Stimulated activated CD4-positive, alpha-beta T cell treated with anti-CD3 and anti-CD28 coated beads, Interleukin-15, amount 100 ng/mL, for 24 hours (primary cell): ENCODE measurements at regions not wholly inside any gene's neighbourhood (a gene's known extent, or its start where the extent isn't known, plus 50 kb on each side); places are given as distances from the start of the nearest gene placed in this dataset.

Experiments used
- DNase-seq: peaks from one replicate; pipeline ENCODE4 v3.0.0-alpha.2; 2020

DNA sequence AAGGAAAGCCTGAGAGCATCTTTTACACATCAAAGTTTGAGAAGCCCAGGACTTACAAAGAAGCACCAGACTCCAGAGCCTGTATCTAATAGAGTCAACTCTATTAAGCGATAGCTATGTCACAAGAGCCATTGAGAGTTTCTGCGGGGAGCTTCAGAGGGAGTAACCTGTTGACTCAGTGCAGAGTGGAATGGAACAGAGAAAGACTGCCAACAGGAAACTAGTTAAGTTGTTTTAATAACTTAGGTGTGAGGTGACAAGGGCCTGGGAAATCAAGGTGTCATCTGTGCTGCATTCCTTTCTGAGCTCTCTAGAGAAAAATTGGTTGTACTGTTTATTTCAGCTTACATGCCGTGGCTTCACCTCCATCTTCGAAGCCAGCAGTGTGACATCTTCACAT lies 513.8 kb upstream of the POU3F3 start:
- DNase-seq: no peak

DNA sequence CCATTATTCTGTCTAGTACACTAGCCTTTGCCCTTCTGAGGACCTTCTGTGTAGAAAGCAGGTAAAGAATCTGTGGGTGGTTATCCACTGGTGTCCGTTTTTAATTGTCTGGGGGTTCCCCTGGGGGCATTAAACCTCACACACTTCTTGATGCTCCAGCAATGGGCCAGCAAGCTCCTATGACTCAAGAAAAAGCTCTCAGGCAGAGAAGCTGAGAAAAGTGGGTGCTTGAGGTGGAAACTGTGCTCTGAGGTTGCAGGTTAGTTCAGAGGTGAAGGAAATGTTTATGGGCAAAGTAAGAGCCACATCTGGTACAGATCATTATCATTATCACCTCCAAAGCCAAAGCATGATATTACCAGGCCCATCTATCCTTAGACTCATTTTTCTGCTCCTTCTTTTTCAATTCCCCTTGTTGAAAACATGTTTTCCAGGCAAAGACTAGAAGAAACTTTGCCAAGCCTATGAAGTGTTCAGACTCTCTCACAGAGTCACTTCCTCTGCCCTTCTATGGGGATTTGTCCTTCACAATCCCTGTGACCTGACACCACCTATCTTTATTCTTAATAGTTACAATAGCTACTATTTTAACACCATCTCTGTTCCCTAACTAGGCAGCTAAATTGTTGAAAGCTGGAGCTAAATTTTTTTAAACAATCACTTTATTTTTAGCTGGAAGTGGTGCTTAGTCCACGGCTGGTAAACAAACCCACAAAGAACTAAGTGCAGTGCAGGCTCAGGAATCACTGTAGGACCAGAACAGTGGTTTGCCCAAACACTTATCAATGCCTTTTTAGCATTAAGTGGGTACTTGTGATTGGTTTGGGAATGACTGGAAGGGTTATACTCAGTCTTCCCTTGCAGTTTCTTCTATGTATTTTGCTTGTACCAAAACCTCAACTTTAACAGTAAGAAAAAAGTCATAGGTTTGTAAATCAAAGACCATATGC lies 512.8 kb upstream of the POU3F3 start:
- DNase-seq: no peak

DNA sequence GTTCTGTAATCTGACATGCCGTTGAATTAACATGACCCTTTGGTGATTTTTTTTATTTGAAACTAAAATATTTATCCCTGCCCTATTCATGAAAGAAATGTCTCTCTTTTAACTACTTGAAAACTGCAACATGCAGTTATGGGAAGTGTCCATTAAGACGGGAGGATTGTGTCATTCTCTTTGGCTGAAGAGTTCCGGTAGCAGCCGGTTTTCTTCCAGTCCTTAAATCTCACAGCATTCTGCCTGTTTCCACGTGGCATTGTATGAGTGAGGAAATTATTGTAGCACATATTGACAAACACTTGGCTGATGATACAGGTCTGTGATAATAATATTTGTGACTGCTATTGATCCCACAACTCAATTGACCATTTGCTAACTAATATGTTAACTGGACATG lies 509.6 kb upstream of the POU3F3 start:
- no peak for DNase-seq

DNA sequence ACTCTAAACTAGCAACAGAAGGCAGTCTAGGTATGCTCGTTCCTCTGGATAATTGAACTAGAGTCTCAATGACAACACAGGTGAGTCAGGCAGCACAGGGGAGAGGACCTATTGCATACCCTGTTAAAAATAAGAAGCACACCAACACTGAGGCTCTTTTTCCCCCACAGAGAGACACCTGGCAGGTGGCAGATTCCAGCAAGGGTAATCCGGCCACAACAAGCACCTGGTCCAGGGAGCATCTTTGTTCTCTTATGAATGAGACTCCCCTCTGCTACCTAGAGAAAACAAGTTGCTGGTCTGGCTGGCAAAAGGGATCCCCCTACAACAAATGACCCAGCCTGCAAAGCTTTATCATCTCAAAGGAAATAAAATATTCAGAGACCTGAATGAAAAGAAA lies 508.9 kb upstream of the POU3F3 start:
- DNase-seq: no peak

DNA sequence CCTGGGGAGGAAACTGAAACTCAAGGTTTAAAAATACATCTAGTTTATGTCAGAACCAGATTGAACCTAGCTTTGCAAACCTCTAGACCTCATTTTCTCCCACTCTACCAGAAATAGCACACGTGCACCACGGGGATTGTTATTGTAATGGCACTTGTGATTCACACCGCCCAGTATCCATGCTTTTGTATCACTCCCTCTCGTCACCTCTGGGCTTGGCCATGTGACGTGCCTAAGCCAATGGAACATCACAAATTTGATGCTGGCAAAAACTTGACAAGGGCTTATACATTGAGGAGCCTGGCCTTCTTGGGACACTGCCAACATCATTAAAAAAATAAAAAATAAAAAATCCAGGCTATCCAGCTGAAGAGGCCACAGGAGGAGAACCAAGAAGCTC lies 495.8 kb upstream of the POU3F3 start:
- DNase-seq: no peak

DNA sequence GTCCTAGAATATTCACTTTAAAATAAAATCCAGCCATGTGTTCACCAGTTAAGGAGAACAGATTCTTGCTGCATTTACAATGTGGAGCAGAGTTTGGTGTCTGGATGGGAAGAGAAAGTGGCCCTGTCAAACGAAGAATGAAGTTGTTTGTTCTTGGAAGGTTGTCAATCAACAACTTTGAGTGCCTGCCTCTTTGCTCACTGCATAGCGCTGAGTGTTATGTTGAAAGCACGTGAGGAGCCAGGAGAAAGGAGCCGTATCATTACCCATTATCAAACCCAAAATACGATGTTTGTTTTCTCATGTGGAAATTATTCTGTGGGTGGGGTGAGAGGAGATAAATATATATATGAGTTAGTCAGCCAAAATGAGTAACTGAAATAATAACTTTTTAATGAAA lies 492.5 kb upstream of the POU3F3 start:
- DNase-seq: no peak

DNA sequence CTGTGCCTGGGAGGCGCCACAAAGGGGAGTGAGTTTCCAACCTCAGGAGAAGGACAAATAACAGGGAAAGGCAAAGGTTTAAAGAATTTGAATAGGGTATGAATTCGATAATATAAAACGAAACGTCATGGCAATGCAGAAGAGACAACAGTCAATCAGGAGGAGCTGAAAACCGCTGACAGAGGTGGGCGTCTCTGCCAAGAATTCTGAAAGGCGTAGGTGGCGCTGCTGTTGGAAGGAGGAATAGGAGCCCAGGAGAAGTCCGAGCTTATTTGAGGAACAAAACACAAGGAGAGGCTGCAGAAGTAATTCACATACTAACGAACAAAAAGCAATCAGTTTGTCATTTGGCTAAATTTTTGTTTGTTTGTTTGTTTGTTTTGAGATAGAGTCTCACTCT lies 485.8 kb upstream of the POU3F3 start:
- no peak for DNase-seq

DNA sequence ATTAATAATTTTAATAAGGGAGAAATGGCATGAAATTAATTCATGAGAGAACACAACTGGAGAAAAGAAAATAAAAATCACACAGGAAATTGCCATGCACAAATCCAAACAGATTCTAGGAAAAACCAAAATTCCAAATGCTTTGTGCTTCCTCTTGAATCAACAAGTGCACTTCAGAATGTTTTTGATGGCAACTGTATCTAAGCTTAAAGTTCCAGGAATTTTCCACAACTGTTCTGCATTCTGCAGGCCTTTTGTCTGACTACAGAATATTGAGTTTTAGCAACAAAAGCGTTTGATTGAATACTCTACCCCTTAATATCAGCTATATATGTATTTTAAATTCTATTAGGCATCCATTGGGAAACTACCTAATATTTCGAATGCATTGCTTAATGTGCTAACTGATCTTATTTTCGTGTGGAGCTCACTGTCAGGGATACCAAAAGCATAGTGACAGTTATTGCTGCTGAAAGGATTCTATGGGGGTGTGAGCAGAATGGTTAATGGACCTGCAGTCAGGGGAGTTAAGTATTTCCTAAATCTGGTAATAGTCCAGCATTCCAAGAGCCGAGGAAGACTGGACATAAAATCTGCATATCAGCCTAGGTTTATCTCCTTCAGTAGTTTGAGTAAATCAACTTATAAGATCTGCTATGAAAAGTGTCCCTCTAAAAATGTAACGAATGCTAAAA lies 482.7 kb upstream of the POU3F3 start:
- no peak for DNase-seq

DNA sequence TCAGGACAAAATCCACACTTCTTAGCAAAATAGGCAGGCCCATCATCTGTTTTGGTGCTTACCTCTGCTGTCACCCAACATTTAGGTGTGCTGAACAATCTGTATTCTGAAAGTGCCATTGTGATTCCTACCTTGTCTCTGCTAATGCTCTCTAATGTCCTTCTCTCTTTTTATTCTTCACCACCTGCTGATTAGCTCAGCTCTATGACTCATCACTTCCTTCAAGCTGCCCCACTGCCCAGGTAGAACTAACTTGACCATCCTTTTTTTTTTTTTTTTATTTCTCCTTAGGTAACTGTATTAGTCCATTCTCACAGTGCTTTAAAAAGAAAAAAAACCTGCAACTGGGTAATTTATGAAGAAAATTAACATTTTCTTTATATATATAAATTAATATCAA lies 478.7 kb upstream of the POU3F3 start:
- no peak for DNase-seq

DNA sequence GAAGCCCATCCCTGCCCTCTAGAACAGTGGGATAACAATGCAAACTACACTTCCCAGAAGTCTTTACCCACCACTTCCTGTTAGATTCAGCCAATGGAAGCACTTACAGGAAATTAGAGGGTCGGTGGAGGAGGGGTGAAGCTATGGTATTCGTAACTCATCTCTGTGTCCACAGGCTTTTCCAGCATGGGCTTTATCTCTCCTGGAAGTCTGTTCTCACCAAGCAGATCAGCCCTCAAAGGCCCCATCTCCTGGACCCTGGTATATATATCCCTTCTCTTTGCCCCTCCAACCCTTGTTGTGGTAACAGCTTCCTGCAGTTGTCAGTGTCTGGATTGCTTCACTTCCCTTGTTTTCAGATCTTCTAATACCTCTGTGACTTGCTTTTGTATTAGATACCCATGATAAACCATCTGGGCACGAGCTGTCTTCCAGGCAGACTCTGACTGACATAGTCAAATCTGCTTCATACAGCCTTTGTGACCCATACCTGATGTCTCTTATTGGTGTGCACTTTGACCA lies 475.0 kb upstream of the POU3F3 start:
- DNase-seq: peak; percentile 28

DNA sequence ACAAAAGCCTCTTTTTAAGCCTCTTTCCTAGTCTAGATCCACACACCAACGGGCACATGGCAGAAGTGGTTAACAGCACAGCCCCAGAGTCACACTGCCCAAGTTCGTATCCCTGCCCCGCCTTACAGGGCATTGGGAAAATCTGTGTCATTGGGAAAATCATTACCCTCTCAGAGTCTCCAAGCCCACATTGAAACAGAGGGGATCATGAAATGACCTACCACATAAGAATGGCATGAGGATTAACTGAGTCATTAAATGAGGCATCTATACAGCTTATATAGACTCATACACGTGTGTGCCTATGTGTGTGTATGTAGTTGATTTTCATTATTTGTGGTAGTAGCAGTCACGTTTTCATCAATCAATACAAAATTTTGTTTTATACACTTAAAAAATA lies 469.0 kb upstream of the POU3F3 start:
- DNase-seq: no peak

DNA sequence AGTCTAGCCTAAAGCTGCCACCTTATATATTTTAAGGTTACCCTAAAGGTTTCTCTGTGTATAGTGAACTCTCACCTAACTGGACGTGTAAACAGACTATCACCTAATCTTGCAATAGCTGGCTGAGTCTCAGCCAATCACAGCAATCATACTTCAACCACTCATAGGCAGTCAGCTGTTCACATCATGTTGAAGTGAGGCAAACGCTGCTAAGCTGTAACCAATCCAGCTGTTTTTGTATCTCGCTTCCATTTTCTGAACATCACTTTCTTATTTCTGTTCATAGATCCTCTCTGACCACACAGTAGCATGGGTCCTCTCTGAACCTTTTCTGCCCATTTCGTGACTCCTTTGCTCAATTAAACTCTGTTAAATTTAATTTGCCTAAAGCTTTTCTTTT lies 468.2 kb upstream of the POU3F3 start:
- no peak for DNase-seq

DNA sequence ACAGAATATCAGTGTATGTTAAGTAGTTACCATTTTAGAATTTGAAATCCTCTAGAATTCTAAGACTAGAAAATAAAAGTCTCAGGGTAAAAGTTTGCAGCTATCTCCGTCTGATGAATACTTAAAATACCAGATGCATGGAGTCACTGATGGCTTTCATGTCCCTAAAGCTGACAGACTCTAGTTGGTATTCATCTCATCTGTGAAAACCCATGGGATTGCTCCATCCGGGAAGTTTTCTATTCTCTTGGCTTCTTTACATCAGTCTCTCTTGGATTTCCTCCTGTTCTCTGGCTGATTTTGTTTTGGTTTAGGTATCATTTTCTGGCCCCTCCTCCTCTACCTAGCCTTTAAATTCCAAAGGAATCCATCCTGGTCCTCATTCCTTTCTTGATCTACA lies 465.6 kb upstream of the POU3F3 start:
- DNase-seq: no peak

DNA sequence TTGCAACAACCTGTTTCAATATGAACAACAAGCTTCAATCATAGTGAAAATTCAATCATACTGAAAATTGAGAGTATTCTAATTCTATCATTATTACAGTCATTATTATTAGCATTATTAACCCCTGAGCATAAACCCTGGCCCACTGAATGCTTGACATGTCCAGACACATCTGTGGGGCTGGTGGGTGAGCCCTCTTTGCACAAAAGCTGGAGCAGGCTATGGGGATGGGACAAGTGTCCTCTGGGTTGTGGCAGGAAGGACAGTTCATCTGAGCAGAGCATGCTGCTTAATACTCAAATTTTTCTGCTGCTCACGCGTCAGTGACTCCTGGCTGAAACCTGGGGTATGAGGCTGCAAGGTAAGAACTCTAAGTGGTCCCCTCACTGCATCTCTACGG lies 451.1 kb upstream of the POU3F3 start:
- no peak for DNase-seq

DNA sequence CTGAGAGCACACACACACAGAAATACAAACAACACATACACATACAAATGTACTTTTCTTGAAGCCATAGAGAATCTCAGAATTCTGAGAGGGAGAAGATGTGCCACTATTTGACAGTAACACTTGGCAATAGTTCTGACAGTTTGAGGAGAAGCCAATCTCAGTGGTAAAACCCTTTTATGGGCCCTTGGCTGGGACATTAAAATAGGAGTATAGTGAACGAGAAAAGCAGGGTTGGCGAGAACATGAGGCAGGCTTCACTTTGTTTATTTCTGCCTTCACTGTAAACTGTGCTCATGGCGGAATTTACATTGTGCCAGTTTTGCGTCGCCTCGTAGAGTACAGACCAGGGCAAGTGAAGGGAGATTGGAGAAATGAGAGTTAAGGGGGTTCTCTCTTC lies 449.4 kb upstream of the POU3F3 start:
- DNase-seq: no peak

DNA sequence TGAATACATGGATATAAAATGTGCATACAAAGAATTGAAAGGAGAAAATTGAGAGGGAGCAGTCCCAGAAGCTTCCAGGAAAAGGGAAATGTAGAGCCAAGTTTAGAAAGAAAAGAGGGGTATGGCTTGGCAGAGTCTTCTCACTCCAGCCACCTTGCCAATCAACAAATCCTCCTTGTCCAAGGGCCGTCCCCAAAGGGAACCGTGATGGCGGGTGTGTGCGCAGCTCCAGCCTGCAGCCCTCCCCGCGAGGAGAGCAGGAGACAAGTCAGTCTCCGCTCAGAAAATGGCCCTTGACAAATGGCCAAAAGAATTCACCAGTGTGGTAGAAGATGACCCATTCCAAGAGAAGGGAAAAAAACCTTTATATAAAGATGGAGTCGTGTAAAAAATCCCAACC lies 448.3 kb upstream of the POU3F3 start:
- DNase-seq: no peak

DNA sequence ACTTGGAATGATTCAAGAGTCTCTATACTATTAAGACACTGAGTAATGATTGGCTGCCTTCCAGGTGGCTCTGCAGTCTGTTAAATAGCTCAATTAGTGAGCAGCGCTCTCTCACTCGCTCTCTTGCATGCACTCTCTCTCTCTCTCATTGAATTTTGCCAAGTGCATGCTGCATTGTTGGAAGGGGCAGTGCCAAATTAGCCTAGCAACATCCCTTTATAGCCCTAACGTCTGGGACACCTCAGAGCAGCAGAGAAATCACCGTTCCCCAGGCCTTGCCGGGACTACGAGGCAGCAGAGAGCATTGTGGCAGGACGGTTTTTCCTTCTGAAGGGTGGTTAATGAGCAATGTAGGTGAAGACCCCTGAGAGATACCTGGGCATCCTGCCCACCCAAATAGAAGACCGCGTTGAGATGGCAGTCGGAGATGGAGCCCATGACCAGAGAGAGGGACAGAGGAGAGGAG lies 447.6 kb upstream of the POU3F3 start:
- no peak for DNase-seq

DNA sequence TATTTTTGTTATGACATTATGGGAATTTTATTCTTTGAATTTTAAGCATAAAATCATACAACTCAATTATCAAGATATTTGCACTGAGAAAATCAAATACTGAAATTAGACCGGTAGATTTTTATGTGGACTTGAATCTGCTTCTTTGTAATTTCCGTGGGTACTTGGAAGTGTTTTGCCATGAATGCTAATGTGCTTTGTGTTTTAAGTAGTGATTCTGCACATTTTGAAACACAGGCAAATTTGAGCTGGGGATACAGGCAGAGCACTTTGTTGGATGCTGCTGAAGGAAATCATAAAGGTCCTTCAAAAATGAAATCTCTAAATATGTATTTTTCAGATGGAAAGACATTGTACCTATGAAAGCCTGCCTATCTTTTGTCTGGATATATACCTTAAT lies 446.3 kb upstream of the POU3F3 start:
- DNase-seq: no peak

DNA sequence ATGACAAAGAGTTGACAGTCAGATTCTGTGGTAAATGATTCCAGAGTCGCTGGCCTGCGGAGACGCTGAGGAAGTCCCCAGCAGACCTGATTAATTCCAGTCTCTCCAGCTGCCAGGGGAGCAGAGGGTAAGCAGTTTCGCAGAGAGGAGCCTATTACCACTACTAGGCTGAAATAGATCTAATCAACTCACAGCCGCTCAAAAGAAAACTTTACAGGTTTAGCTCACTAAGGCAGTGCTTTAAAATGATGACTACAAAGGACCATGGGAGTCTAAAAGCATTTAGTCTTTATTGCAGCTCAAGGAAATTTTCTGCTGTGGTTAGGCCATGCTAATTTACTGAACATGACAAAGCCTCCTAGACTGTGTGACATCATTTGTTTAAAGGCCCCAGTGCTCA lies 445.6 kb upstream of the POU3F3 start:
- no peak for DNase-seq

DNA sequence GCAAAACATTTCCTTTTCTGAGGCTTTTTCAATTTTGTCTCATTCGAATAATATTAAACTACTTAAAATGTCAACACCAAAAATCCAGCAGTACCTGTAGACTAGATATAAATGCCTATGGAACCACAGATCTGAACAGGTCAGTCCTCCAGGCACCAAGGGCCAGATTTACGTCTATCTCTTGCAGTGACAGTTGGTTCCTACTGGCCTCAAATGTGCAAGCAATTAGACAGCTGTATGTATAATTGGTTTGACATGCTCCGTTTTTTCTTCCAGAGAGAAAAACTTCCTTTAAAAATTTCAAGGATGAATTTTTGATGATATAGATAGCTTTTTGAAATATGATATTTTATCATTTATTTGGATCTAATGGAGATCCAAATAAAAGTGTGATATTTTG lies 443.8 kb upstream of the POU3F3 start:
- no peak for DNase-seq

DNA sequence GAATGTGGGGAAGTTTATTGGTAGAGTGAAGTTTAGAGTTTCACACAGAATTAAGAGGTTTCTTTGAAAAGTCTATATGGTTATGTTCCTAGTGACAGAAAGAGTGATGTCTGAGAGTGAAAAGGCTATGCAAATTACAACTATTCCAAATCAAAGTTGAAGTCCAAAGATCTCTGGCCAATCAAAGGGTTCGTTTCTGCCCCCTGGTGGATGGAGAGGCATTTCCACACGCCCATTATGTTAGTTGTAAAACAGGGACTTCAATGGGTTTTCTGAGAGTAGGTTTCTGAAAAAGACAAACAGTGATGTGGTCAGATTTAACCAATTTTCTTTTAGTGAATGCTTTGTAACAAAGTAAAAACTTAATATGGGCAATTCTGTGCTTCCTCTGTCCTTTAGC lies 441.5 kb upstream of the POU3F3 start:
- peak; percentile 44 for DNase-seq

DNA sequence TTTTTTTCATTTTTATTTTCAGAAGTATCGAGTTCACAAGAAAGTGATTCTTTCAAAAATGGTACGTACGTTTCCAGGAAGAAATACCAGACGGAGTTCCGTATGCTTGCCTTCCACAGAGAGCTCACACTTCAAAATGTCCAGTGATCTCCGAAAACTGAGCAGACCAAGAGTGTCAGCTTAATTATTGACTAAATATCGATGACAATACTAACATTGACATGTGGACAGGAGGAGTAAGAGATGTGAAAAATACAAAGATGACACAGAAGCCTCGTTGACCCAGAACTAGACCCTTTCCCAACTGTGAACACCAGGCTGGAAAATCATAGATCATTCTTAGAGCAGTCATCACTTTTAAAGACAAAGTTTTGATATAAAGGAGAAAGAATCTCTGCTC lies 440.0 kb upstream of the POU3F3 start:
- no peak for DNase-seq

DNA sequence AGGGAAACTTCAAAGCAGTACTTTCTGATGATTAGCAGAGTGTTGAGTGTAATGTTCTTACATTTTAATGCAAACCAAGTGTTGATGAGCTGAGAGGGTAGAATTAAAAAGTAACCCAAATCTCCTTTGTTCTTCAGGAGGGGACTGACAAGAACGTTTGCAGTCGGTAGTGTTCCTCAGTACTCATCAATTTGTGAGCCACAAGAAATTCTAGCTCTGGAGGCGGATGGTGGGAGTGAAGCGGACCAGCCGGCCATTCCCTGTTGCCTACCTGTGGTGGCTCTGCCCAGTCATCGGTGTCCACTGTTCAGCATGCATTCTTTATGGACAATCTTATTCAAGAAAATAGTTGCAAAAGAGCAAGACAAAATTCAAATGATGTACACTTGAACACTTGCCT lies 438.6 kb upstream of the POU3F3 start:
- DNase-seq: no peak

DNA sequence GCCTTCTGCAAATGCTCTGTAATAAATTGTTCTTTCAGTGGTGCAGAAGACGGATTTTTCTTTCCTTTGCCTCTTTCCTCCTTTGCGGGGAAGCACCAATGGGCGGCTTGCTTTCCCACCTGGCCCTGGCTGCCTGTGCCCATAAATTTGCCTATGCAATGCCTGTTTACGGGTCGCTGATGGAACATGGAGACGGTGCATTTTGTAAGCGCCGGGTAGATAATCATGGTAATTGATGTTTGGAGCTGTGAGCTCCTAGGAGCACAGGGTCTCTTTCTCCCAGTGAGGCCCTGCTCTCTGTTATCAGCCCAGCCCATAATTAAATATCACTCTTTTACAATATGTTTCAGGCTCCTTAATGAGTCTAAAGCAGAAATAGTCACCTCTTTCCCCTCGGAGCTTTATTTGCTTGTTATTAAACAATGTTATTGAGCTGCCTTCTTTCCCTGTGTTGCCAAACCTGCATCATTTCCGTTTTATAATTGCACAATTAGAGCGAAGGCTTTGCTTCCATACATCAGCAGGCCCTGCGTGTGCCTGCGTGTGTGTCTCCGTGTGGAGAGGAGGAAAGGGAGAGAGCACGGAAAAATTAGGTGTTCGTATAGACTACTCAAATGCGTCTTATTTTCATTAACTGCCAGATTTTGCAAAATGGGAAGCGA lies 437.4 kb upstream of the POU3F3 start:
- DNase-seq: no peak
